H1 (cell line): ENCODE measurements at regions not wholly inside any gene's neighbourhood (a gene's known extent, or its start where the extent isn't known, plus 50 kb on each side); places are given as distances from the start of the nearest gene placed in this dataset.

Experiments used
- CTCF ChIA-PET: fragments of 300-600 bp; sonication (Branson Sonifier 250); formaldehyde crosslinking; loops from one replicate; lab custom pipeline; 2021; ENCODE audit not compliant: partially characterized antibody; lab: Charles Lee
- POLR2A ChIA-PET: fragments of 300-600 bp; sonication (Branson Sonifier 250); formaldehyde crosslinking; loops from one replicate; lab custom pipeline; 2021; ENCODE audit warnings: inconsistent platforms; ENCODE audit not compliant: partially characterized antibody; lab: Charles Lee
- DNase-seq, 2 experiments: peaks; one replicate each; pipeline versions ENCODE4 v3.0.0 to v3.0.0-alpha.2; 2010 to 2022; ENCODE audit warnings: low spot score in 2 of 2, low read depth in 1 of 2, mixed read lengths in 1 of 2
- FAIRE-seq: peaks from 2 replicates; lab custom pipeline; 2011; peaks lifted over from hg19 to GRCh38; lab: Jason Lieb, UNC
- H2AFZ ChIP-seq: 2 replicates; pipeline ENCODE4 v1.8.1; 2012; ENCODE audit warnings: low read length, inconsistent platforms
- H2AK5ac ChIP-seq: 2 replicates; pipeline ENCODE4 v1.6.1; 2013; ENCODE audit warnings: low read depth, low read length
- H2BK120ac ChIP-seq: replicated peaks from 2 replicates; pipeline ENCODE3; 2013; ENCODE audit warnings: low read depth, low read length, inconsistent platforms
- H2BK12ac ChIP-seq: 2 replicates; pipeline ENCODE4 v1.6.1; 2013; ENCODE audit warnings: low read depth, low read length
- H2BK15ac ChIP-seq: 2 replicates; pipeline ENCODE4 v1.6.1; 2013; ENCODE audit warnings: low read length
- H2BK20ac ChIP-seq: 2 replicates; pipeline ENCODE4 v1.6.1; 2013; ENCODE audit warnings: low read length
- H2BK5ac ChIP-seq: 2 replicates; pipeline ENCODE4 v1.6.1; 2013; ENCODE audit warnings: low read depth, low read length
- H3K14ac ChIP-seq: 2 replicates; pipeline ENCODE4 v1.6.1; 2013; ENCODE audit warnings: inconsistent platforms; ENCODE audit not compliant: insufficient read length
- H3K18ac ChIP-seq: 2 replicates; pipeline ENCODE4 v1.6.1; 2013; ENCODE audit warnings: low read length; ENCODE audit errors: extremely low read depth
- H3K23ac ChIP-seq: 2 replicates; pipeline ENCODE4 v1.6.1; 2013; ENCODE audit warnings: inconsistent platforms; ENCODE audit not compliant: insufficient read length
- H3K23me2 ChIP-seq: 2 replicates; pipeline ENCODE4 v1.6.1; 2013; ENCODE audit warnings: low read depth, low read length
- H3K27ac ChIP-seq: 2 replicates; pipeline ENCODE4 v1.6.1; 2011; ENCODE audit warnings: low read depth, low read length, inconsistent platforms
- H3K27me3 ChIP-seq, 4 experiments: replicated peaks in 1 of 4; 1 replicate in 1 of 4; 2 replicates in 3 of 4; pipeline versions ENCODE4 v1.6.1 to v1.8.1; 2011 to 2013; ENCODE audit warnings: low read length in 3 of 4, mild to moderate bottlenecking in 3 of 4, inconsistent platforms in 2 of 4, mixed read lengths in 2 of 4, moderate library complexity in 1 of 4; ENCODE audit not compliant: control insufficient read depth in 3 of 4, insufficient read depth in 3 of 4; ENCODE audit errors: extremely low read depth in 1 of 4
- H3K36me3 ChIP-seq, 4 experiments: 2 replicates each; pipeline versions ENCODE4 v1.6.1 to v1.8.1; 2011 to 2013; ENCODE audit warnings: mild to moderate bottlenecking in 4 of 4, low read length in 3 of 4, moderate library complexity in 2 of 4, control low read depth in 1 of 4, inconsistent platforms in 1 of 4; ENCODE audit not compliant: insufficient read depth in 4 of 4, control insufficient read depth in 2 of 4
- H3K4ac ChIP-seq: replicated peaks from 2 replicates; pipeline ENCODE3; 2013; ENCODE audit warnings: low read length, low read depth, mixed read lengths, inconsistent platforms; ENCODE audit not compliant: insufficient read length
- H3K4me1 ChIP-seq, 4 experiments: replicated peaks in 1 of 4; 1 replicate in 1 of 4; 2 replicates in 3 of 4; pipeline versions ENCODE4 v1.6.1 to v1.8.1; 2011 to 2013; ENCODE audit warnings: low read length in 3 of 4, inconsistent platforms in 2 of 4, mixed read lengths in 1 of 4; ENCODE audit not compliant: insufficient read depth in 4 of 4, control insufficient read depth in 3 of 4
- H3K4me2 ChIP-seq, 2 experiments: 2 replicates each; pipeline versions ENCODE4 v1.6.1 to v1.8.1; 2011 to 2013; ENCODE audit warnings: low read depth in 2 of 2, low read length in 2 of 2, control low read depth in 1 of 2, inconsistent platforms in 1 of 2, mild to moderate bottlenecking in 1 of 2; ENCODE audit not compliant: insufficient read depth in 1 of 2
- H3K4me3 ChIP-seq, 4 experiments: fragments of 200-600, 300-600 bp in 1 of 4; sonication (generic), shearing (Covaris generic), sonication (Bioruptor Twin) in 1 of 4; 2 replicates each; pipeline versions ENCODE4 v1.5.1 to v1.8.1; 2011 to 2016; ENCODE audit warnings: low read length in 4 of 4, low read depth in 3 of 4, control low read depth in 2 of 4, inconsistent platforms in 2 of 4, mild to moderate bottlenecking in 2 of 4, mixed read lengths in 1 of 4, moderate library complexity in 1 of 4; ENCODE audit not compliant: insufficient read depth in 2 of 4; ENCODE audit errors: extremely low read depth in 1 of 4
- H3K56ac ChIP-seq: replicated peaks from 2 replicates; pipeline ENCODE3; 2013; ENCODE audit warnings: low read depth, mild to moderate bottlenecking, mixed read lengths, low read length, inconsistent platforms; ENCODE audit not compliant: insufficient read length
- H3K79me1 ChIP-seq: 2 replicates; pipeline ENCODE4 v1.6.1; 2013; ENCODE audit warnings: low read depth, low read length, control low read depth
- H3K79me2 ChIP-seq, 2 experiments: 2 replicates each; pipeline versions ENCODE4 v1.6.1 to v1.8.1; 2012 to 2013; ENCODE audit warnings: low read length in 2 of 2, mild to moderate bottlenecking in 2 of 2, inconsistent platforms in 1 of 2; ENCODE audit not compliant: insufficient read depth in 2 of 2, control insufficient read depth in 1 of 2
- H3K9ac ChIP-seq, 4 experiments: replicated peaks in 1 of 4; 1 replicate in 1 of 4; 2 replicates in 3 of 4; pipeline versions ENCODE4 v1.6.1 to v1.8.1; 2011 to 2013; ENCODE audit warnings: low read depth in 3 of 4, low read length in 3 of 4, control low read depth in 2 of 4, mild to moderate bottlenecking in 2 of 4, moderate library complexity in 2 of 4, inconsistent platforms in 1 of 4; ENCODE audit errors: extremely low read depth in 1 of 4
- H3K9me3 ChIP-seq, 2 experiments: 2 replicates each; pipeline versions ENCODE4 v1.6.1 to v1.8.1; 2012 to 2013; ENCODE audit warnings: mild to moderate bottlenecking in 2 of 2, moderate library complexity in 2 of 2, control low read depth in 1 of 2, inconsistent platforms in 1 of 2, low read depth in 1 of 2, low read length in 1 of 2, mixed read lengths in 1 of 2; ENCODE audit not compliant: insufficient read depth in 2 of 2
- H4K20me1 ChIP-seq, 2 experiments: replicated peaks in 1 of 2; 2 replicates each; pipeline versions ENCODE3 to v1.8.1; 2011 to 2013; ENCODE audit warnings: inconsistent platforms in 2 of 2, low read length in 2 of 2, mild to moderate bottlenecking in 1 of 2; ENCODE audit not compliant: insufficient read depth in 2 of 2, control insufficient read depth in 1 of 2
- H4K5ac ChIP-seq: 2 replicates; pipeline ENCODE4 v1.6.1; 2013; ENCODE audit warnings: low read length, low read depth, mixed read lengths, inconsistent platforms; ENCODE audit not compliant: insufficient read length
- H4K8ac ChIP-seq: 2 replicates; pipeline ENCODE4 v1.8.0; 2013; ENCODE audit warnings: mild to moderate bottlenecking, moderate library complexity, low read length, inconsistent platforms; ENCODE audit not compliant: insufficient read depth; ENCODE audit errors: extremely low read depth
- H4K91ac ChIP-seq: replicated peaks from 2 replicates; pipeline ENCODE3; 2013; ENCODE audit warnings: low read length, mixed read lengths, inconsistent platforms; ENCODE audit not compliant: insufficient read length
- BACH1 ChIP-seq: IDR thresholded peaks from 2 replicates; pipeline ENCODE4 v1.6.1; 2012; ENCODE audit warnings: low read length, improper control_type of control experiment
- CEBPB ChIP-seq: IDR thresholded peaks from 2 replicates; pipeline ENCODE4 v1.6.1; 2012; ENCODE audit warnings: low read depth, low read length
- CHD2 ChIP-seq: IDR thresholded peaks from 2 replicates; pipeline ENCODE4 v1.6.1; 2012; ENCODE audit warnings: low read length, improper control_type of control experiment
- CTBP2 ChIP-seq: IDR thresholded peaks from 2 replicates; pipeline ENCODE4 v1.7.0; 2011; ENCODE audit warnings: borderline replicate concordance, mild to moderate bottlenecking, moderate library complexity, mixed read lengths, low read length; ENCODE audit not compliant: insufficient read depth, insufficient read length
- FOSL1 ChIP-seq: IDR thresholded peaks from 2 replicates; pipeline ENCODE4 v1.6.1; 2011; ENCODE audit warnings: mild to moderate bottlenecking, low read depth, low read length, moderate library complexity; ENCODE audit not compliant: insufficient read depth
- KDM1A ChIP-seq: fragments of 200-600, 300-600 bp; sonication (generic); IDR thresholded peaks from 2 replicates; pipeline ENCODE4 v1.7.1; 2016; ENCODE audit warnings: mild to moderate bottlenecking, low read length, borderline replicate concordance
- SP1 ChIP-seq: IDR thresholded peaks from 2 replicates; pipeline ENCODE4 v1.6.1; 2011; ENCODE audit warnings: low read depth, low read length
- SRF ChIP-seq: IDR thresholded peaks from 2 replicates; pipeline ENCODE4 v1.6.1; 2011; ENCODE audit warnings: mild to moderate bottlenecking, low read depth, low read length, moderate library complexity
- ZNF274 ChIP-seq: IDR thresholded peaks from 2 replicates; pipeline ENCODE4 v1.7.0; 2012; ENCODE audit warnings: low read length, borderline replicate concordance; ENCODE audit errors: extremely low read depth
- WGBS, 2 experiments: shearing (Covaris generic) in 1 of 2; methylation state at CpG; one replicate each; pipeline versions ENCODE4 v1.1.6 to v1.1.7; 2013 to 2015; ENCODE audit warnings: low lambda C conversion rate in 2 of 2, mixed read lengths in 2 of 2, inconsistent platforms in 1 of 2, low coverage in 1 of 2, missing lambda C conversion rate in 1 of 2; ENCODE audit not compliant: insufficient replicate concordance in 2 of 2, insufficient coverage in 1 of 2, insufficient read length in 1 of 2; ENCODE audit errors: extremely low coverage in 1 of 2, missing lambda C conversion rate in 1 of 2; 5-methylcytosine and 5-hydroxymethylcytosine counted together

GRCh38 chr12:88313554-88313953, 171.4 kb downstream of the TMTC3 start:
- no peak overlapping the region for H2AK5ac ChIP-seq
- no peak overlapping the region for H2BK120ac ChIP-seq
- H4K20me1 ChIP-seq = no peaks in the 10 kb centered on the region
- H3K18ac ChIP-seq = no peak overlapping the region
- no peak overlapping the region for H3K9ac ChIP-seq
- no peak overlapping the region for H2BK20ac ChIP-seq
- H3K4ac ChIP-seq = no peak overlapping the region
- H3K14ac ChIP-seq = no peak overlapping the region
- WGBS, 2 experiments = 84% methylated on average over 1 of the region's 1 CpG; no CpG with 5 or more reads in 1 of the 2 experiments
- ChIA-PET POLR2A (no interaction called here), CTCF (no interaction called here)
- H3K27ac ChIP-seq = no peak overlapping the region
- no peak overlapping the region for H2BK5ac ChIP-seq
- H3K4me1 ChIP-seq = no peaks in the 10 kb centered on the region
- H3K27me3 ChIP-seq = no peaks in the 10 kb centered on the region
- no peak overlapping the region for H3K4me2 ChIP-seq
- H2AFZ ChIP-seq = no peak overlapping the region
- H2BK12ac ChIP-seq = no peak overlapping the region
- H4K5ac ChIP-seq = no peak overlapping the region
- no peak overlapping the region for H4K8ac ChIP-seq
- no peak overlapping the region for H2BK15ac ChIP-seq
- no peak overlapping the region for H3K23ac ChIP-seq
- no peak overlapping the region for H3K56ac ChIP-seq
- FAIRE-seq (no peak), DNase-seq (no peak)
- H3K4me3 ChIP-seq = no peak overlapping the region
- no peaks in the 10 kb centered on the region for H3K36me3 ChIP-seq
- H3K9me3 ChIP-seq = no peaks in the 10 kb centered on the region
- no peak overlapping the region for H4K91ac ChIP-seq
- H3K79me1 ChIP-seq = no peaks in the 10 kb centered on the region
- no peaks in the 10 kb centered on the region for H3K79me2 ChIP-seq
- no peaks in the 10 kb centered on the region for H3K23me2 ChIP-seq
- no peak for TF ChIP-seq SP1
- no peak for TF ChIP-seq KDM1A
- no peak for TF ChIP-seq CTBP2
- no peak for TF ChIP-seq SRF
- TF ChIP-seq BACH1 = no peak
- no peak for TF ChIP-seq CHD2
- no peak for TF ChIP-seq FOSL1
- TF ChIP-seq ZNF274 = no peak
- no peak for TF ChIP-seq CEBPB
